Esophagus squamous epithelium (tissue), 4 donors: ENCODE measurements at regions not wholly inside any gene's neighbourhood (a gene's known extent, or its start where the extent isn't known, plus 50 kb on each side); places are given as distances from the start of the nearest gene placed in this dataset.

Experiments used
- POLR2A ChIP-seq, 4 donors: fragments of 450-650 bp; IDR thresholded peaks; one replicate each; pipeline ENCODE4 v1.6.1; 2017; ENCODE audit warnings: antibody characterized with exemption in 4 of 4, mild to moderate bottlenecking in 4 of 4, moderate library complexity in 3 of 4
- TF ChIP-seq, protein P1 (sequence below), 6 experiments: fragments of 450-650 bp in 4 of 6; fragments of 200-600 bp in 2 of 6; sonication (generic) in 2 of 6; IDR thresholded peaks; one replicate each; pipeline ENCODE4 v1.5.1; 2016 to 2019; ENCODE audit warnings: antibody characterized with exemption in 6 of 6, mild to moderate bottlenecking in 4 of 6, moderate library complexity in 4 of 6

DNA sequence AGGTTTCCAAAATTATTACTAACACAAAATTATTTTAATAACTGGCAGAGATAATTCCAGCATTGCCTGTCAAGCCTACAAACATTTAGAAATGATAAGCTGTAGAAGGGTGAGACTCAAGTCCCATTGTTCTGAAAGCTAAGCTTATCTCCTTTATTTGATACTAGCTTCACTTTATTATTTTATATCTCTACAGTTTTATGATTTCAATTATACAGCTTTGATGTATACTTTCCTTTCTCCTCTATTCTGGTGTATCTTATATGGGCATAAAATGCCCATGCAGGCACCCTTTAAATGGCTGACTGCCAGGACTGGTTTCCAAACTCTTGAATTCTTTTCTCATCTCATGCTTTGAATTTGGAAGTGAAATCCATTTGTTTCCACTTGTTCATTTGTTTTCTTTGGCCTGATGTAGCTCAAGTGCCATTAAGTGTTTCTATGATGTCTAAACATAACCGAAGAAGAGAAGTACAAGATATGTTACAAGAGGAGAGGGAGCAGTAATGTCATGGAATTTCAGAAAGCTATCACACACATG is 372.1 kb upstream of the ARHGEF26 start:
- TF ChIP-seq, protein P1, sequence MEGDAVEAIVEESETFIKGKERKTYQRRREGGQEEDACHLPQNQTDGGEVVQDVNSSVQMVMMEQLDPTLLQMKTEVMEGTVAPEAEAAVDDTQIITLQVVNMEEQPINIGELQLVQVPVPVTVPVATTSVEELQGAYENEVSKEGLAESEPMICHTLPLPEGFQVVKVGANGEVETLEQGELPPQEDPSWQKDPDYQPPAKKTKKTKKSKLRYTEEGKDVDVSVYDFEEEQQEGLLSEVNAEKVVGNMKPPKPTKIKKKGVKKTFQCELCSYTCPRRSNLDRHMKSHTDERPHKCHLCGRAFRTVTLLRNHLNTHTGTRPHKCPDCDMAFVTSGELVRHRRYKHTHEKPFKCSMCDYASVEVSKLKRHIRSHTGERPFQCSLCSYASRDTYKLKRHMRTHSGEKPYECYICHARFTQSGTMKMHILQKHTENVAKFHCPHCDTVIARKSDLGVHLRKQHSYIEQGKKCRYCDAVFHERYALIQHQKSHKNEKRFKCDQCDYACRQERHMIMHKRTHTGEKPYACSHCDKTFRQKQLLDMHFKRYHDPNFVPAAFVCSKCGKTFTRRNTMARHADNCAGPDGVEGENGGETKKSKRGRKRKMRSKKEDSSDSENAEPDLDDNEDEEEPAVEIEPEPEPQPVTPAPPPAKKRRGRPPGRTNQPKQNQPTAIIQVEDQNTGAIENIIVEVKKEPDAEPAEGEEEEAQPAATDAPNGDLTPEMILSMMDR (IDR thresholded peaks at IDR 0.05): no peak
- no peak for TF ChIP-seq POLR2A (IDR thresholded peaks at IDR 0.05)
